Stimulated activated CD8-positive, alpha-beta memory T cell treated with anti-CD3 and anti-CD28 coated beads, Interleukin-4, amount 100 ng/mL, for 24 hours (primary cell): ENCODE measurements at regions not wholly inside any gene's neighbourhood (a gene's known extent, or its start where the extent isn't known, plus 50 kb on each side); places are given as distances from the start of the nearest gene placed in this dataset.
"Not testable (repeated sequence)": the region's sequence is repeated elsewhere in the genome, so short reads cannot be mapped to it uniquely, and the experiment has no call there.

Experiments used
- DNase-seq: peaks from one replicate; pipeline ENCODE4 v3.0.0-alpha.2; 2020; ENCODE audit warnings: low read depth

DNA sequence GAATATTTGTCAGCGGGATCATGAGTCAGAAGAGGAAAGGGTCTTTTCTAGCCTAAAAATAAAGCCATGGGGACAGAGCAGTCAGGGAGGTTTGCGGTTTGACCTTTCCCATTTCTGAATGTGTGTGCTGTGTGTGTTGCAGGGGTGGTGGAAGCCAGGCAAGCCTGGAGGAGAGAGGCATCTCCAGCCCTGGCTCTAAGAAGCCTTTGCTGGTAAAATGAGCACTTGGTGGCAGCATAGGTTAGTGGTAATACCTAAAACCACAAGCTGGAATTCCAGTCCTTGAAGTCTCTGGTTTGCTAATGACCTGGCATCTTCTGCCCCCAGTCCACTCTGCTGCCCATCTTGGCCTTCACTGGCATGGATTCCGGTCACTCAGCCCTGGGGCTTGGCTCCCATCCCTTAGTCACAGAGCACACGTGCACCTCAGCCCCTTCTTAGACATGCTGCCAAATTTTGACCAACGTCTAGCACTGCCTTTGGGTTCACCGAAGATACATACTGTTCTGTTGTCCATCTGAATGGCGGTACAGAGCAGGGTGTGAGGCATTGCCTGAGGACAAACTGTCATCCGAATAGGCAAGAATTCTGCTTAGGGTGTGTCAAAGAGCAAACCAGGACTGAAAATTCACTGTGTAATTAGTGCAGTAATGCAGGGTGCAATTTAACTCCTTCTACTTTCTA lies 52.7 kb downstream of the KCNA5 start:
- no peak for DNase-seq

DNA sequence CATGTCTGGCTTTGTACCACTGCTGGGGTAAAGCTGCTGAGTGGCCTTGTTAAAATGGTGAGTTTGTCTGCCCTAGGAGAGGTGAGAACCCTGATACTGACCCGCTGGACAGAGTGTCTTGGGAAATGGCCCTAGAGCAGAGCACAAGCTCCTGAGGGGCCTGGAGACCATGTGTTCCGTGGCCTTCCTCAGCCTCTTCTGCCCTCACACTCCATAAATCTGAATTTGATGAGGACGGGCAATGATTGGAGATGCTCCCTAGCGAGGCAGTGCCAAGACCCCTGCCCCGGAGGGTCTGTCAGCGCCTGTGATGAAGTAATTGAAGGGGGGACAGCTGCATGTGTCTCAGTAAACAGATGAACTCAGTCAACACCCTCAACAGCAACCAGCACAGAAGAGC lies 54.1 kb downstream of the KCNA5 start:
- DNase-seq = no peak

DNA sequence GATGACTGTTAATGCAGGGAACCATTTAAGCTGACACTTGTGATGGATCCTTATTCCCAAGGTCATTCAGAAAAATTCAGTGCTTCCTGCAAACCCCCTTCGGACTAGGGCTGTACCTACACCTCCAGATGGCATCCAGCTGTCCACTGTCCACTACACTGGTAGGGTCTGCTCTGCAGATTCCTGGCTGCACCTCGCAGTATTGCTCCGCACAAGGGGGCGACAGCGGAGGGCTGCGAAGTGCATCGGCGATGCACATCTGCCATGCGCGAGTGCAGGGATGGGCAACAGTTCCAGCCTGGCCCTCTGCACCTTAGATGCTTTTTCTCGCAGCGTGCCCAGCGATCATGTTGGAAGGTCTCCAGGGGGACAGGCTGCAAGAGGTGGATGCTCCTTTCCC lies 55.5 kb downstream of the KCNA5 start:
- DNase-seq = no peak

DNA sequence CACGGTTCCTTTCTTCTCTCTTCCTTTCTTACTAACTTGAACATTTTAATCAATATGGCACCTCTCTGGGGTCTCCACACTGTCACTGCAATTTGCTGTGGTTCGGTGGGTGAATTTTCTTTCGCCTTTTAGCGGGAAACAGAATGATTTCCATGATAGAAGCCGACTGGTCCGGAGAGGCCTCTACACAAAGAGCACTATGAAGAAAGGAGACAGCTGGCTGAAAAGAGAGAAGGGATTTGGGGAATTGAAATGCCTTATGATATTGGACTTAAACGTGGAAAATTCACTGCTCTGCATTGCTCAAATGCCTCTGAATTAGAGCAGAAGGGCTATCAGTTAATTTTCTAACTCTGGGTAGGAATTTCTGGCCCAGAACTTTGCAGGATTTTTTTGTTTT lies 55.9 kb downstream of the KCNA5 start:
- no peak for DNase-seq

DNA sequence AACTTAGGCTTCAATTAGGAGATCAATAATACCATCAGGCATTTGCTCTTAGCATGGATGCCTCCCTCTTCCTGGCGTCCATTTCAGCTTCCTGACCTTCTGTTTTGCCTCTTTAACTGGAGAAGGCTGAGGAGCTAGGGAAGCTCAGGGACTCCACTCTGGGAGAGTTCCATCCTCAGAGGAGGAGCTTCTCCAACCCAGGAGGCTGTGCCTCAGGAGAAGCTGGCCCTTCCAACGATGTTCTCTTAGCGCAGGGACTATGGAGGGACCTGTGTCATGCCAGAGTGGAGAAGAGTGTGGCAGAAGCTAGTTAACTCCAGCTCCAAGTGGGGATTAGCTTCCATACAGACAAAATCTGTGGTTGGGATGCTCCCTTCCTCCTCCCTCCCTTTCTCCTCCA lies 58.0 kb downstream of the KCNA5 start:
- no peak for DNase-seq

DNA sequence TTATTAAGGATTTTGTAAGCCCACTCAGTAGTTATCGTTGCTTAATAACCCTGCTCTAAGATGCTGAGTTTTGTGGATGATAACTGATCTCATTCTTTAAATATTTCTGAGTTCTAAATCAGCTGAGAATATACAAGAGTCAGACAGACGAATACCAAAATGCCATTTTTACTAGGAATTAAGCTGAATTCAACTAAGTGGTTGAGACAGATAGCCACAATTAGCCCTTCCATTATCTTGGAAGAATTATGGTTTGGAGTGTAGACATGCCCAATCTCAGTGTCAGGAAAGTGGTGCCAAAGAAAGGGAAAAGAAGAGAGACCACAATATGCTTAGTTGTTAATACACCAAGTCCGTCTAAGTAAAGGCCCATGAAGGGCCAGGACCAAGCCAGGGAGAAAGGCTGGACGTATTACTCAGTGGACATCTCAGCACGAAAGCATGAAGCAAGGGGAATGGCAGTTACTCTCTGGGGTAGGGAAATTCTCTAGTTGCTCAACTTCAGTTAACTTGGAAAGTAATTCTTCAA lies 58.6 kb downstream of the KCNA5 start:
- DNase-seq = no peak

DNA sequence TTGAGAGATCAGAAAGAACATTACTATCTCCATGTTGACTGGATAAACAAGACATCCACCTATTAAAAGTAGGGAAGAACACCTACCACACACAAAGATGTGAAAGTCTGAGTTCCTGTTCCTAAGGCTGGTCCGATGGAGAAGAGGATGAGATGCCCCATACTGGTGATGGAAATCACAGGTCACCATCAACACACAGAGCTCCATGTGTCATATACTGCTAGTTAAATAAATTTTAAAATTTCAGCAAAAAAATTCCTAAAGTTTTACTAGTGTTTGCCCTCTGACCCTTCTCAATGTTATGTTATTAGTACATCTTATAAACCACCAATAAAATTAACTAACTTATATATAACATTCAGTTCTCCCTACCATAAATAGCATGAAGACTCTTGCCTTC lies 59.1 kb downstream of the KCNA5 start:
- DNase-seq = no peak

DNA sequence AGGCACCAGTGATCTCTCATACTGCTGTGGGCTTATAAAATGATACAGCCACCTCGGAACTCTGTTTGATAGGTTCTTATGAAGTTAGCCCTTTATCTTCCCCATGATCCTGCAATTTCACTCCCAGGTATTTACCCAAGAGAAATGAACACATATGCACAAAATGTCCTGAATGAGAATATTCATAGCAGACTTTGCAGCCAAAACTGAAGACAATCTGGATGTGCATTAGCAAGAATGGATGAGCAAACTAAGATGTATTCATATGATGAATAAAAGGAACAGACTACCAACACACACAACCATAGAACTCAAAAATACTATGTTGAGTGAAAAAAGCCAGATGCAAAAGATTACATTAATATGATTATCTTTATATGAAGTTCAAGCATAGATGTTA lies 66.7 kb downstream of the KCNA5 start:
- DNase-seq = no peak

DNA sequence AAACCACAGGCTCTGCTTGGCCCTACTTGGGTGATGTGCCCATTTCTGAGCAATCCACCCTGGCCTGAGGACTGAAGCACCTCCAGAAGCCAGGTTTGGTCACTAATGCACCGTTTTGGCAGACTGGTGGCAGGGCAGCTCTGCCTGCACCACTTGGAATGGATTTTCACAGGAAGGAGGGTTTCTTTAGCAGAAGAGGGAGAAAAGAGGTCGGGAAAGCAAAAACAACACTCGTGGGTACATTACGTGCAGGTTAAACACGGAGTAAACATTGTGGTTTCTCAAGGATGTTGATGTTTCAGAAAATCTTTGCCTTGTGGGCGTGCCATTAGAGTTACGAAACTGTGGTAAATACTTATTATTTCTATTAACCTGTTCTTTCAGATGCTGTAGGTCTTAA lies 70.8 kb downstream of the KCNA5 start:
- DNase-seq = no peak

DNA sequence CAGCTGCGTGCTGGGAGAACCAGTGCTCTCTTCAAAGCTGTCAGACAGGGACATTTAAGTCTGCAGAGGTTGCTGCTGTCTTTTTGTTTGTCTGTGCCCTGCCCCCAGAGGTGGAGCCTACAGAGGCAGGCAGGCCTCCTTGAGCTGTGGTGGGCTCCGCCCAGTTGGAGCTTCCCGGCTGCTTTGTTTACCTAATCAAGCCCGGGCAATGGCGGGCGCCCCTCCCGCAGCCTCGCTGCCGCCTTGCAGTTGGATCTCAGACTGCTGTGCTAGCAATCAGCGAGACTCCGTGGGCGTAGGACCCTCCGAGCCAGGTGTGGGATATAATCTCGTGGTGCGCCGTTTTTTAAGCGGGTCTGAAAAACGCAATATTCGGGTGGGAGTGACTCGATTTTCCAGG lies 78.1 kb downstream of the KCNA5 start:
- DNase-seq = not testable (repeated sequence)

DNA sequence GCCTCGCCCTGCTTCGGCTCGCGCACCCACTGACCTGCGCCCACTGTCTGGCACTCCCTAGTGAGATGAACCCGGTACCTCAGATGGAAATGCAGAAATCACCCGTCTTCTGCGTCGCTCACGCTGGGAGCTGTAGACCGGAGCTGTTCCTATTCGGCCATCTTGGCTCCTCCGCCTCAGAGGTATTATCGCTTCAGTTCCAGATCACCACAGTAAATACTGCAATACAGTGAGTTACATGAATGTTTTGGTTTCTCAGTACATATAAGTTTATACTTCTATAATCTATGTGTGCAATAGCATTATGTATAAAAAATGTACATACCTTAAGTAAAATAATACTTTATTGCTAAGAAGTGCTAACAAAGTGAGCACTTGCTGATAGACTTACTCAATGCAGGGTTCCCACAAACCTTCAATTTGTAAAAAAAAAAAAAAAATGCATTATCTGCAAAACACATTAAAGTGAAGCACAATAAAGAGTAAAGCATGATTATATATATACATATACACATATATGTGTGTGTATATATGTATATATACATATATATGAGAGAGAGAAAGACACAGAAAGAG lies 78.7 kb downstream of the KCNA5 start:
- not testable (repeated sequence) for DNase-seq

DNA sequence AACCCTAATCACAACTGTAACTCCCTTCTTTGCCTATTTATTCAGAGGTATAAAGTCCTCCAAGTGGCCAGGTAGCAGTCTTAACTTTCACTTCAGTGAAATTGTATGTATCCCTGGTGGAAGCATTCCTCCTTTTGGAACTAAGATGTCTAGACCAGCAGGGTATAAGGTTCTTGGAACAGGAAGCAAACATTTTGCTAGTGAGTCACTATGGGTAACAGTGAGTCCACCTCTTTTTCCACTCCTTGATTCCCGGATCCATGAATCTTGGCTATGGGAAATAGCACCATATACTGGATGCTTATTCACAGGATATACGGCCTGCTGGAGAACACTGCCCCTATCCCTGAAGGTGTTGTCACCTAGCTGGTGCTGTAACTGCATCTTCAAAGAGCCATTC lies 80.2 kb downstream of the KCNA5 start:
- no peak for DNase-seq

DNA sequence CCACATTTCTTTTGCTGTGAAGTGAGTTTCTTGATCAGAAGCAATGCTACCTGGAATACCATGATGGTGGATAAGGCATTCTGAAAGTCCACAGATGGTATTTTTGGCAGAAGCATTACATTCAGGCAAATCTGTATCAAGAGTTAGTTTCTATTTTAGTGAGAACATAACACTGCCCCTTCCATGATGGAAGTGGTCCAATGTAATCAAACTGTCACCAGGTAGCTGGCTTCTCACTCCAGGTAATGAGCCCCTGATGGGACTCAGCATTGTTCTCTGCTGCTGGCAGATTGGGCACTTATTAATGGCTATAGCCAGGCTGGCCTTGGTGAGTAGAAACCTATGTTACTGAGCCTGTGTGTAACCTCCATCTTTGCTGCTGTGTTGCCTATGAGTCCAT lies 80.7 kb downstream of the KCNA5 start:
- DNase-seq = no peak

DNA sequence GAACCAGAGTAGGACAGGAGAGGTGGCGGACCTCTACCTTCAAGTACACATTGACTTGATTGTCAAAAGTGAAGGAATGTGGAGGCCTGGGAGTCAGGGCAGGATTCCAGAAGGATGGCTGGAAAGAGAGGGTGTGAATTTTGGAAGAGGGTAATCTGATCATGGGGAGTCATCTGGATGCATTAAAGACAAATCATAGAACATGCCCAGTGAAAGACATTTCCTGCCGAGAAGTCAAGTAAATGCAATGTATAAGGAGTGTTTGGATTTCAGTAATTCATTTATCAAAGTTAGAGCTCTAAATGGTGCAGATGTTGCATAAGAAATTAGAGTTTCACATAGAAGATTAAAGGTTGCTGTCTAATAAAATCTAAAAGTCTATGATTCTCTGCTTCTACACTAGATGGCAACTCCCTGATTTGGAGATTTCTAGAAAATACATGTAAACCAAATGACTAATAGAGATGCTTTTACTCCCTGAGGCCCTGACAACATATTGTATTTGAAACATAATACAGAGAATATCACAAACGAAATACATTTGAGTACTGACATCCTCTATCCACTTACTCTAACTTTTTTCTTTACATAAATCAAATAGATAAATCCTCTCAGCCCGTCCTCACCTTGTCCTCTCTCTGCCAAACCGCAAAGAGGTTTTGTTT lies 91.3 kb downstream of the KCNA5 start:
- no peak for DNase-seq

DNA sequence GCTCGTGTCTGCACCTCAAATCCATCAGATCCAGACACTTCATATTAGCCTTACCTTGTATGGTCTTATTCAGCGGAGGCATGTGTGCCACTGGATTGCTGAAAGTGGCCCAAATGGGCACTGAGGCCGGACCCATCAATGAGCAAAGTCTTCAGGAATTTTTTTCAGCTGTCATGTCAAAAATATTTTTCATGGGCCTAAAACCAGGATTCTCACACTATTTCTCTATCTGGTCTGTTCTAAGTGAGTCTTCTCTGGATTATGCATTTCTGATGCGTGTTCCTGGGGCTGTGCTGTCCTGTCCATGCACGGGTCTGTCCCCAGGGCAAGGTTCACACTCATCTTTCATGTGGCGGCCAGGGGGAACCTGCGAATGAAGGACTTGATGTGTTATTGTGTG lies 94.6 kb downstream of the KCNA5 start:
- DNase-seq = no peak

DNA sequence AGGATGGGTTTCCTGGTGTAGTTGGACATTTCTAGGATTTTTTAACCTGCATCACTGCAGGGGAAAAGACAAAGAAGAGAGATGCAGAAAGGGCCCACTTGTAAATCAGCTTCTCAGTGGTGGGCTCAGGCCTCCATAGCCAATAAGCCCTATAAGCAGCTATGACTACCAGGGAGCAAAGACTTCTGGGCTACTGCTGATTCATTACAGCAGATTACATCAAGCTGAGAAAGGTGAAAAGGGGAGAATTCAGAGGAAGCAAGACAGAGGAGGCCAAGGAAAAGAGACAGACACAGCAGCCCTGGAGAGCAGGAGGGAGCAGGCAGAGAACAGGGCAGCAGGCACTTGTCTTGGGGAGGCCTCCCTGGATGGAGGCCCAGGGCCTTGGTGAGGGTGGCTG lies 95.2 kb downstream of the KCNA5 start:
- DNase-seq = no peak

DNA sequence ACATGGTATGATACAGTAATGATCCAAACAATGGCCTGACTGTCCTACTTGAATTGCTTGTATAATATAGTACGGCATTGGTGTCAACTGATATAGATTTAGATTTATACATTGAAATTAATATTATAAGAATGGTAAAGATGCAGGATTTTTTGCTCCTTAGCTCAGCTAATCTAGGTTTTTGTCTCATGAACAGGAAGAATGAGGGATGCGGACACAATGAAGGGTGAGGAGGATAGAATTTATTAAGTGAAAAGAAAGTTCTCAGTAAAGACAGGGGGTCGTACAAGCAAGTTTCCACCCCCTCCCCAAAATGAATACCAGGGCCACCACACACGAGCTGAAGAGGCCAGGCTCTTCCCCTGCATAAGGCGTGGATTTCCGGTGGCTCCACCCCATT lies 96.1 kb downstream of the KCNA5 start:
- DNase-seq = no peak

DNA sequence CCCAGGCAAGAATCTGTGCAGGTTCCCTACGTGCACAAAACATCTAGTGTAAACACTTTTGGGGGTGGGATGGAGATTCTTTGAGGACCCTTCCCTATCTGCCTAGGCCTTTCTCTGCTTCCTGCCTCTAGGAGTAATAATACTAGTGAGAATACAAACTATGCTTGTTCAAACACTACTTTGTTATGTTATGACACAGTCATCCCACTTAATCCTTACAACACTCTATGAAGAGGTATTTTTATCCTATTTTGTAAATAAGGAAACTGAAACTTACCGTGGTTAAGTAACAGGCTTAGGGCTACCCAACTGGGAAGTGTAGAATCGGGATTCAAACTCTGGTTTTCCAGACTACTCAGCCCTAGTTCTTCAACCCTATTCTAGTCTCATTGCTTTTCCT lies 96.5 kb downstream of the KCNA5 start:
- DNase-seq = no peak

DNA sequence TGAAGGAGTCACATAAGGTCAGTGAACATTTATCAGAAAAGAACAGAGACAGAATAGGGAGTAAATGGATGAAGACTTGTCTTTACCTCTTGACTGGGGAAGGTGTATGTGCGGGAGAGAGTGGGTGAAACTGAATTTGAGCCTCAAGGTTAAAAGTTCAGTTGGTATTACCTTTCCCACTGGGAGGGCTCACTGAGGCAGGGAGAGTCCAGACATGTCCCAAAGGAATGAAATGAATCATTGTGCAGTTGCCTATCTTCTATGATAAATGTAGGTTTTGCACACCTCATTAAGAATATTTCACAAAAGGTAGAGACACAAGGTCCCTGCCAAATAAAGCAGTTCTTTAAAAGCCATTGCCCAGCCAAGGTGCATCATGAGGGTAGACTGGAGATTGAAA lies 105.2 kb downstream of the KCNA5 start:
- DNase-seq = no peak

DNA sequence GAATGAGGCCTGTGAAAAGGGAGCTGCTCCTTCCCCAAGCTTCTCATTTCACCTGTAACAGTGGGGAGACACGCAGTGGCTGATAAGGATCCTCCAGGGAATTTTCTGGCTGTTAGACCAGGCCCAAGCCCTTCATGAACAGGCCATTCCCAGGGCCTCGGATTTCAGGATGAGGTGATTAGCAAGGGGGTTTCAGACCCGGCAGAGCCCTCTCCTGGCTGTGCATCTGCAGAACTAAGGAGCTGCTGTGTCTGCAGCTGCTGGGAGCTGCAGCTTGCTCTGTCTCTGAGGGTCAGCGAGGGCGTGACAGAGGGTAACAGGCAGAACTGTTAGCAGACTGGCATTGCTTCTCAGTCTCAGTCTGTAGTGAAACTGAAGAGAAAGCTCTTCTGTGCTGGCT lies 110.4 kb downstream of the KCNA5 start:
- DNase-seq = no peak

DNA sequence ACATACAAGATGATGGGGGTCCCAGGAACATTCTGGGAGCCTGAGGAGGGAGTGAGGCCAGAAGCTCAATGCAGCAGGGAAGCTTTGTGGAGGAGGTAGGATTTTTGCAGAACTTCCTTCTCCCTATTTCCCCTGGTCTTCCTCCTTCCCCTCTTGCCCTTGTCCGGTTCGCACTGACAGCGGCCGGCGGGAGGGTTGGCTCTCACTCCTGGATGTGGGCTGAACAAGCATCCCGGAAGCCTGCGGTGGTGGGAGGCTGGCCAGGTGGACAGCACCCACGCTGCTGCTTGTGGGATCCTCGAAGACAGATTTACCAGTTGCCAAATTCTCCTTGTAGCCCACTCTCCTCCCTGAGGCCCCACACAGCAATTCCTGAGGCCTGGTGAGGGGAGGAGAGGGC lies 112.2 kb downstream of the KCNA5 start:
- no peak for DNase-seq

DNA sequence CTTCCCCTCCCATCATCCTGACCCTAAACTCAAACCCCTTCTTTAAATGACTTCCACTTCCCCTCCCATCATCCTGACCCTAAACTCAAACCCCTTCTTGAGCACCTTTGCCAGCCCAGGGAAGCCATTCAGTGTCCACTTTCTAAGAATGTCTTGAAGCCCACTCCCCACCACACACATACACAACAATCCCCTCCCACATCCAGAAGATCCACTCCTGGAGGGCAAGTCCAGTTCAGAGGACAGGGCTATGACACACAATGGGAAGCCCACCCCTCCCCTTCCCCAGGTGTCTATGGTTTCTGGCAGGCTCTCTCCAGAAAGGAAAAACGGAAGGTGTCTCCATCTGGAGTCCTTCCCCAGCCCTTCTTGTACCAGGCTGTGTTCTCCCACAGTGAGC lies 117.1 kb downstream of the KCNA5 start:
- DNase-seq = no peak

DNA sequence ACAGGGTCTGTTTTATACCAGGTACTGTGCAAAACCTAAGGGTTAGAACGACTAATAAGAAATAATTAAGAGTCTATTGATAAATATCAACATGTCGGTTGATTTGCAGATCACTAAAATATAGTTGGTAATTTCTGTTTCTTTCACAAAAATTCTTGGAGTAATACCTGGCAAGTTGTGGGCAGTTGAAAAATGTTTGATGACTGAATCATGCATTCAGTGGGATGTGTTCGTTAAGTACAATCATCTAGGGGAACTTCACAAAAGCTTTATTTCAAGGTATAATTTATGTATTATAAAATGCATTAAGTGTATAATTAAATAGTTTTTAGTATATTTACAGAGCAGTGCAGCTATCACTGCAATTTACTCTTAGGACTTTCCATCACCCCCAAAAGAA lies 120.0 kb downstream of the KCNA5 start:
- no peak for DNase-seq
